PC-9 (cell line): ENCODE measurements at regions not wholly inside any gene's neighbourhood (a gene's known extent, or its start where the extent isn't known, plus 50 kb on each side); places are given as distances from the start of the nearest gene placed in this dataset.

ENCODE experiments used
- BruUV-seq: library from RNA; stranded (reverse); fragments of 400-500 nt; replicated peaks from 2 replicates; lab custom pipeline; 2021; lab: Mats Ljungman, UMichigan
- CTCF ChIA-PET: fragments of 300-600 bp; sonication (Branson Sonifier 250); formaldehyde crosslinking; loops from one replicate; lab custom pipeline; 2022; ENCODE audit warnings: antibody characterized with exemption; lab: Charles Lee
- POLR2A ChIA-PET: fragments of 300-600 bp; sonication (Branson Sonifier 250); formaldehyde crosslinking; loops from one replicate; lab custom pipeline; 2022; ENCODE audit warnings: antibody characterized with exemption; ENCODE audit not compliant: unreplicated experiment; lab: Charles Lee
- DNase-seq, 2 experiments: peaks; one replicate each; pipeline versions ENCODE4 v3.0.0 to v3.0.0-alpha.2; 2015 to 2022; ENCODE audit warnings: mixed read lengths in 1 of 2
- H2AFZ ChIP-seq: fragments of 200-600 bp; sonication (generic); 2 replicates; pipeline ENCODE4 v1.8.1; 2017; ENCODE audit warnings: antibody characterized with exemption
- H3F3A ChIP-seq: fragments of 200-600 bp; sonication (generic); 2 replicates; pipeline ENCODE4 v1.8.1; 2017; ENCODE audit warnings: antibody characterized with exemption, mild to moderate bottlenecking, low read depth; ENCODE audit not compliant: insufficient read depth
- H3K27ac ChIP-seq: fragments of 200-600 bp; sonication (generic); 2 replicates; pipeline ENCODE4 v1.6.1; 2016; ENCODE audit warnings: mixed run types
- H3K27me3 ChIP-seq: fragments of 200-600 bp; sonication (generic); 2 replicates; pipeline ENCODE4 v1.6.1; 2016; ENCODE audit warnings: low read depth, mixed run types; ENCODE audit not compliant: insufficient read depth
- H3K36me3 ChIP-seq: fragments of 200-600 bp; sonication (generic); 2 replicates; pipeline ENCODE4 v1.6.1; 2016; ENCODE audit warnings: low read depth, mixed run types
- H3K4me1 ChIP-seq: fragments of 200-600 bp; sonication (generic); replicated peaks from 2 replicates; pipeline ENCODE4 v1.6.1; 2016; ENCODE audit warnings: mixed run types; ENCODE audit not compliant: insufficient read depth
- H3K4me2 ChIP-seq: fragments of 200-600 bp; sonication (generic); 2 replicates; pipeline ENCODE4 v1.6.1; 2017; ENCODE audit warnings: mixed run types
- H3K4me3 ChIP-seq: fragments of 200-600 bp; sonication (generic); 2 replicates; pipeline ENCODE4 v1.6.1; 2016; ENCODE audit warnings: mixed run types
- H3K79me2 ChIP-seq: fragments of 200-600 bp; sonication (generic); 2 replicates; pipeline ENCODE4 v1.6.1; 2017; ENCODE audit warnings: low read depth, mixed run types
- H3K9me2 ChIP-seq: fragments of 200-600 bp; sonication (generic); 2 replicates; pipeline ENCODE4 v1.8.1; 2017; ENCODE audit warnings: mild to moderate bottlenecking; ENCODE audit not compliant: insufficient read depth
- H3K9me3 ChIP-seq: fragments of 200-600 bp; sonication (generic); 2 replicates; pipeline ENCODE4 v1.8.1; 2016; ENCODE audit warnings: low read depth; ENCODE audit not compliant: insufficient read depth
- H4K20me1 ChIP-seq: fragments of 200-600 bp; sonication (generic); 2 replicates; pipeline ENCODE4 v1.8.1; 2017; ENCODE audit not compliant: insufficient read depth
- CTCF ChIP-seq: fragments of 200-600 bp; sonication (generic); conservative IDR thresholded peaks from 2 replicates; pipeline ENCODE4 v1.6.1; 2017; ENCODE audit warnings: mixed run types, antibody characterized with exemption, mild to moderate bottlenecking, moderate library complexity
- EZH2 ChIP-seq: fragments of 200-600 bp; sonication (generic); IDR thresholded peaks from 2 replicates; pipeline ENCODE4 v1.8.0; 2017; ENCODE audit warnings: antibody characterized with exemption, low read depth
- intact Hi-C: fragments of 100-400 bp; cut with micrococcal nuclease; formaldehyde crosslinking; loops from one replicate; pipeline ENCODE4 v1.10.0; 2022; ENCODE audit not compliant: unreplicated experiment

- no peaks in the 10 kb centered on the region for H3K79me2 ChIP-seq
- H3K9me2 ChIP-seq = no peaks in the 10 kb centered on the region
- H3K9me3 ChIP-seq = peaks cover 8% of the 10 kb centered on the region
- CTCF ChIA-PET = no interaction called here
- H3K4me1 ChIP-seq = no peaks in the 10 kb centered on the region
- TF ChIP-seq EZH2 = no peak
- TF ChIP-seq CTCF = no peak
- no TSS peak for BruUV-seq
- H3K4me2 ChIP-seq = no peak overlapping the region
- no peak for DNase-seq
- H3K36me3 ChIP-seq = no peaks in the 10 kb centered on the region
- H3K27ac ChIP-seq = no peak overlapping the region
- H3F3A ChIP-seq = no peaks in the 10 kb centered on the region
- H3K4me3 ChIP-seq = no peak overlapping the region
- POLR2A ChIA-PET = interaction anchor here (0.5 kb wide), 1 partner anchor 22 kb away, joined by 4 read pairs; no protein-coding TSS in a partner anchor
- no peaks in the 10 kb centered on the region for H4K20me1 ChIP-seq
- no peak overlapping the region for H2AFZ ChIP-seq
- intact Hi-C loops = no loop called here
- no peaks in the 10 kb centered on the region for H3K27me3 ChIP-seq
These were observed 95.0 kb upstream of the ACTBL2 start for GRCh38 chr5:57577432-57578175.

GRCh38 chr5:57576317-57576716, 93.7 kb upstream of the ACTBL2 start:
- POLR2A ChIA-PET = no interaction called here
- BruUV-seq = no TSS peak
- H3F3A ChIP-seq = no peaks in the 10 kb centered on the region
- H3K27ac ChIP-seq = no peak overlapping the region
- no peak overlapping the region for H2AFZ ChIP-seq
- H4K20me1 ChIP-seq = no peaks in the 10 kb centered on the region
- H3K79me2 ChIP-seq = no peaks in the 10 kb centered on the region
- intact Hi-C loops = no loop called here
- TF ChIP-seq CTCF (no peak), EZH2 (no peak)
- peaks cover 8% of the 10 kb centered on the region for H3K9me3 ChIP-seq
- H3K4me2 ChIP-seq = no peak overlapping the region
- no peak for DNase-seq
- H3K36me3 ChIP-seq = no peaks in the 10 kb centered on the region
- CTCF ChIA-PET = no interaction called here
- no peak overlapping the region for H3K4me3 ChIP-seq
- H3K27me3 ChIP-seq = no peaks in the 10 kb centered on the region
- H3K4me1 ChIP-seq = no peaks in the 10 kb centered on the region
- no peaks in the 10 kb centered on the region for H3K9me2 ChIP-seq

DNA sequence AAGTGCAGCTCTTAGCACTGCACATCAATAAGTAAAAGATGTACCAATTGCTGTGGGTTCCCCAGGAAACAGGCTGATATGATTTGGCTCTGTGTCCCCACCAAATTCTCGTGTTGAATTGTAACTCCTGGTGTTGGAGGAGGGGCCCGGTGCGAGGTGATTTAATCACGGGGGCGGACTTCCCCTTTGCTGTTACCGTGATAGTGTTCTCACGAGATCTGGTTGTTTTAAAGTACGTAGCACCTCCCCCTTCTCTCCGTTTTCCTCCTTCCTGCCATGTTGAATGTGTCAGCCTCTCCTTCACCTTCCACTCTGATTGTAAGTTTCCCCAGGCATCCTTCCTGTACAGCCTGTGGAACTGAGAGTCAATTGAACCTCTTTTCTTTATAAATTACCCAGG, 93.2 kb upstream of the ACTBL2 start:
- intact Hi-C loops = no loop called here
- H2AFZ ChIP-seq = no peak overlapping the region
- ChIA-PET POLR2A (no interaction called here), CTCF (no interaction called here)
- no peaks in the 10 kb centered on the region for H3K27me3 ChIP-seq
- H3F3A ChIP-seq = no peaks in the 10 kb centered on the region
- no peaks in the 10 kb centered on the region for H3K4me1 ChIP-seq
- no peak overlapping the region for H3K27ac ChIP-seq
- no peak overlapping the region for H3K4me2 ChIP-seq
- no peaks in the 10 kb centered on the region for H3K36me3 ChIP-seq
- H4K20me1 ChIP-seq = no peaks in the 10 kb centered on the region
- DNase-seq = no peak
- no TSS peak for BruUV-seq
- H3K9me3 ChIP-seq = peaks cover 8% of the 10 kb centered on the region
- H3K4me3 ChIP-seq = no peak overlapping the region
- no peaks in the 10 kb centered on the region for H3K9me2 ChIP-seq
- H3K79me2 ChIP-seq = no peaks in the 10 kb centered on the region
- TF ChIP-seq CTCF (no peak), EZH2 (no peak)
